ENCODE measurements at regions not wholly inside any gene's neighbourhood (a gene's known extent, or its start where the extent isn't known, plus 50 kb on each side); places are given as distances from the start of the nearest gene placed in this dataset.
"Not testable (repeated sequence)": the region's sequence is repeated elsewhere in the genome, so short reads cannot be mapped to it uniquely, and the experiment has no call there.

DNA sequence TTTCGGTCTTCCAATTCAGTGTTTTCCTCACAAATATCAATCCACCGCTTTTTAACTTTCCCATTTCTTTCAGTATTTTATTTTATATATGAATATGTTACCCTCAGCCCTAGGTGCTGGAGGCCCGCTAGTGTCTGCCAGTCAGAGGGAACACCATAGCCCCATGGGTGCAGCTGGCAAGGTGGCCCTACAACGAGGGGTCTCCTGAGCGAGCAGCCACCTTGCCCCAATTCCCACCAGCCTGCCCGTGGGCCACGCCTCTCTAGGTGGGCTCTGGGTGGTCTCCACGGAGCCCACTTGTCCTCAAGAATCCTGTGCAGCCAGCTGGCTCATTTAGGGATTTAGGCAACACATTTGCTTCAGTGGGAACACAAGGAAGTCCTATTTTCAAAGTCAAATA, 72.5 kb upstream of the RGPD5 start:
- H3K27ac ChIP-seq, result no peak overlapping the region
- no peak for TF ChIP-seq ZFX (IDR thresholded peaks at IDR 0.05; ENCODE audit: borderline replicate concordance)
- TF ChIP-seq, protein P1, sequence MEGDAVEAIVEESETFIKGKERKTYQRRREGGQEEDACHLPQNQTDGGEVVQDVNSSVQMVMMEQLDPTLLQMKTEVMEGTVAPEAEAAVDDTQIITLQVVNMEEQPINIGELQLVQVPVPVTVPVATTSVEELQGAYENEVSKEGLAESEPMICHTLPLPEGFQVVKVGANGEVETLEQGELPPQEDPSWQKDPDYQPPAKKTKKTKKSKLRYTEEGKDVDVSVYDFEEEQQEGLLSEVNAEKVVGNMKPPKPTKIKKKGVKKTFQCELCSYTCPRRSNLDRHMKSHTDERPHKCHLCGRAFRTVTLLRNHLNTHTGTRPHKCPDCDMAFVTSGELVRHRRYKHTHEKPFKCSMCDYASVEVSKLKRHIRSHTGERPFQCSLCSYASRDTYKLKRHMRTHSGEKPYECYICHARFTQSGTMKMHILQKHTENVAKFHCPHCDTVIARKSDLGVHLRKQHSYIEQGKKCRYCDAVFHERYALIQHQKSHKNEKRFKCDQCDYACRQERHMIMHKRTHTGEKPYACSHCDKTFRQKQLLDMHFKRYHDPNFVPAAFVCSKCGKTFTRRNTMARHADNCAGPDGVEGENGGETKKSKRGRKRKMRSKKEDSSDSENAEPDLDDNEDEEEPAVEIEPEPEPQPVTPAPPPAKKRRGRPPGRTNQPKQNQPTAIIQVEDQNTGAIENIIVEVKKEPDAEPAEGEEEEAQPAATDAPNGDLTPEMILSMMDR (IDR thresholded peaks at IDR 0.05), result no peak

DNA sequence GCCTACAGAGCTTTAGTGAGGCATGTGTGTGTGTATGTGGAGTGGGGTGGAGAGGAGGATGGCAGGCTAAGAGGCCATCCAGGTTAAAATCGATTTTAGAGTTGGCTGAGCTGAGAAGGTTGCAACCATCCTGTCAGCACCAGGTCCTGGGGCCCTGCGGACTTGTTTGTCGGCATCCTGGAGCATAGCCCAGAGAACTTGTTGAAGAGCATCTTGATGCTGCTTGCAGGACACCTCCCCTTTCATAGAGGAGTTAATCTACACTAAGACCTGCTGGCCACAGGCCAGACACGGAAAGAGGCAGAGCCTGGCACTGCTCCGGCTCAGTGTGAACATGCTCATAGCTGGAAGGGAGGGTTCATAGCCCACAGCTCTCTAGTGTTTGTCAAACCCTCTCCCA, 72.1 kb upstream of the RGPD5 start:
- H3K27ac ChIP-seq, result no peak overlapping the region

DNA sequence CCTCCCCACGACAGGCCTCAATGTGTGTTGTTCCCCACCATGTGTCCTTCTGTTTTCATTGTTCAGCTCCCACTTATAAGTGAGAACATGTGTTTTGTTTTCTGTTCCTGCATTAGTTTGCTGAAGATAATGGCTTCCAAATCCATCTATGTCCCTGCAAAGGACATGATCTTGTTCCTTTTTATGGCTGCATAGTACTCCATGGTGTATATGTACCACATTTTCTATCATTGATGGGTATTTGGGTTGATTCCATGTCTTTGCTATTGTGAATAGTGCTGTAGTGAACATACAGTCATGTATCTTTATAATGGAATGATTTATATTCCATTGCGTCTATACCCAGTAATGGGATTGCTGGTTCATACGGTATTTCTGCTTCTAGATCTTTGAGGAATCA, 71.5 kb upstream of the RGPD5 start:
- not testable (repeated sequence) for H3K27ac ChIP-seq

More for the DNA sequence above, 72.1 kb upstream of the RGPD5 start:
- no peak for TF ChIP-seq ZFX (IDR thresholded peaks at IDR 0.05; ENCODE audit: borderline replicate concordance)
- TF ChIP-seq, protein P1 (IDR thresholded peaks at IDR 0.05), result no peak

DNA sequence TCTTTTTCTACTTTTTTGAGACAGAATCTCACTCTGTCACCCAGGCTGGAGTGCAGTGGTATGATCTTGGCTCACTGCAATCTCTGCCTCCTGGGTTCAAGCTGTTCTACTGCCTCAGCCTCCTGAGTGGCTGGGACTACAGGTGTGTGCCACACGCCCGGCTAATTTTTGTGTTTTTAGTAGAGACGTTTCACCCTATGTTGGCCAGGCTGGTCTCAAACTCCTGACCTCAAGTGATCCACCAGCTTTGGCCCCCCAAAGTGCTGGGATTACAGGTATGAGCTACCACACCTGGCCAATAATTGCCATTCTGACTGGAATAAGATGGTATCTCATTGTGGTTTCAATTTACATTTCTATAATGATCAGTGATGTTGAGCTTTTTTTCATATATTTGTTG, 71.0 kb upstream of the RGPD5 start:
- not testable (repeated sequence) for H3K27ac ChIP-seq

DNA sequence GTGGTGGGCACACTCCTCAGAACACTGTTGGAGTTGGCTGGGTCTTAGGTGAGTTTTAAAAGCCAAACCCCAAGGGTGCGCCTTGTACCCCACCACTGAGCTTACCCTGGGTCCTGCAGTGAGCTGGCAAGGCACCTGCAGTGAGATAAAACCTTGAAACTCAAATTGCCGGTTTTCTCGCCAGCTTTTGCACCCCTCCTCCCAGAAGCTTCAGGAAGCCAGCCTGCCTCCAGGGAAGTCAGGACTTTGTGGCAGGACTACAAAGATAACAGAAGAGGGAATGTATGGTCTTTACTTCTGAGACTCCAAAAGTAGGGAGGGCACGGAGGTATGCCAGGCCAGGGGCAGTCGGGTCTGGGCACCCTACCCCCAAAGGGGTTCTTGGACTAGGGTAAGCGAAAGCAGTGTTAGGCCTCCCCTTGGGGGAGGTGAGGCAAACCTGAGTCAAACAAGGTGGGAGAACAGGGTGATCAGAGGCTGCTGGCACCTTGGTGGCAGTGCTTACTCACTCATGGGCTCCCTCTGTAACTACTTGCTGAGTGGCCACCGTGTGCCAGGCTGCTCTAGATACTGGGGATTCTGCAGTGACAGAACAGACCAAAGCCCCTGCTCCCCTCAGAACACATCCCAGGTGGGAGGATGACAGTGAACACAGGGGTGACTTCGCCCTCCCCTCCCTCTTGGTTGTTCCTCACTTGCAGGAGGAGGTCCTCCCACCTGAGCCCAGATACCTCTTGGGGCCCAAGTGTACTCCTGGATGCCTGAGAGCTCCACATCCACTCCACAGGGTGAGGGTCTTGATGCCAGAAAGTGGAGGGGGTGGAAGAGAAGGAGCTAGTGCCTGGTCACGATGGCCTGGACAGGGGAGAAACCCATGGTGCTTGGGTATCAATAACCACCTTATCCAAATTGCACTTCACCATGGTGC, 69.3 kb upstream of the RGPD5 start:
- H3K27ac ChIP-seq, result no peak overlapping the region
- TF ChIP-seq, protein P1 (IDR thresholded peaks at IDR 0.05), result no peak

DNA sequence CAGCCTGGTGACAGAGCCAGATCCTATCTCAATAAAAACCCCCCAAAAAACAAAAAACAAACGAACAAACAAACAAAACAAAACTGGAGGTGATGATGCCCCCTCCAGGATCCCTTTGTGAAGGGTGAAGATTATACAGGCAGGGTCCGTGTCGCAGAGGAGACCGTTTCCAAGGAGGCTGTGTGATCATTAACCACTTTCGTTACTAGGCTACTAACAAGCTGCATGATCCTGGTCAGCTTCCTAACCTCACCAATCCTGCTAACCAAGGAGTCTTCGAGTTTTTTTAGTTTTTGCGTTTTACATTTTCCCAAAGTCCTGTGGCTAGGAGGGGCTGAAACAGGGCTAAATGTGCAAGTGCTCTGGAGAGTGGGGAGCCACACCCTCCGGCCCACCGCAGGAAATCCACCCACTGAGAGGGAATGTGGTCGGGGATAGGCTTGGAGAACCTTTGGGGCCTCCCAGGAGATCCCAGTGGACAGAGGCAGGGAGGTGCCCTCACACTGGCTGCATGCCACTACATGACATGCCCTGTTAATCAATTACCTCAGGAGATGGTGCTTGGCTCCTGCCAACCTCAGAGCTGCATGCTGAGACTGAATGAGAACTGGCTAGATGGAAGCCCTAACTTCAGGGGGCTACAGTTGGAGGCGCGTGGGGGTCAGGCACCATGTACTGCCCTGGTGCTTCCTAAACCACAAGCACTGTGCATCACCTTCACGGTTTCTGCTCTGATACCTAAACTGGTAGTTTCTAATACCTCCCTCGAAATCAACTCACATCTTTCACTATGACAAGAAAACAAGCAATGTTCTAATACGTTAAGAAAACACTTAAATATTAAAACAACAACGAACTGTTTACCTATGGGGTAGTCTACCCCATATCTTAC, 67.5 kb upstream of the RGPD5 start:
- TF ChIP-seq ZFX (IDR thresholded peaks at IDR 0.05; ENCODE audit: borderline replicate concordance), result no peak
- TF ChIP-seq, protein P1 (IDR thresholded peaks at IDR 0.05), result no peak
- H3K27ac ChIP-seq, result no peak overlapping the region

DNA sequence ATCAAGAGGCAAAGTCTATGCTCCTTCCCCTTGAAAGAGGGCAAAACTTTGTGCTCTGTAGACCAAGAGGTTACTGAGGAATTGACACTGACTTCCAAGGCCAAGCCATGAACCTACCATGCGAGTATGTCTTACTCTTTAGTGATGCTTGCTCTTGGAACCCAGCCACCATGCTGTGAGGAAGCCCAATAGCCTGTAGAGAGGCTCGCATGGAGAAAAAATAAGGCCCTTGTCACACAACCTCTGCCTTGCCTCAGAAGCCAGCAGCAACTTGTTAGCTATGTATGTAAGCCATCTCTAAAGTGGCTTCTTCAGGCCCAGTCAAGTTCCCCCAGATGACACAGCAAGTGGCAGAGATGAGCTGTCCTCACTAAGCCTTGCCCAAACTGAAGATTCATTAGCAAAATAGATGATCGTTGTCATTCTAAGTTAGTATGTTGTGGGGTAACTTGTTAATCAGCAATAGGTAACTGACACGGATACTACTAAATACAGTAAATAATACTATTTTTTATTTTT, 66.1 kb upstream of the RGPD5 start:
- no peak for TF ChIP-seq ZFX (IDR thresholded peaks at IDR 0.05; ENCODE audit: borderline replicate concordance)
- TF ChIP-seq, protein P1 (IDR thresholded peaks at IDR 0.05), result no peak
- H3K27ac ChIP-seq, result no peak overlapping the region

DNA sequence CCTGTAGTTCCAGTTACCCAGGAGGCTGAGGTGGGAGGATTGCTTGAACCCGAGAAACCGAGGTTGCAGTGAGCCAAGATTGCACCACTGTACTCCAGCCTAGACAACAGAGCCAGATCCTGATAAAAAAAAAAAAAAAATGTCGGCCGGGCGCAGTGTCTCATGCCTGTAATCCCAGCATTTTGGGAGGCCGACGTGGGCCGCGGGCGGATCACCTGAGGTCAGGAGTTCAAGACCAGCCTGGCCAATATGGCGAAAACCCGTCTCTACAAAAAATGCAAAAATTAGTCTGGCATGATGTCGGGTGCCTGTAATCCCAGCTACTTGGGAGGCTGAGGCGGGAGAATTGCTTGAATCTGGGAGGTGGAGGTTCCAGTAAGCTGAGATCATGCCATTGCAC, 60.4 kb upstream of the RGPD5 start:
- H3K27ac ChIP-seq, result not testable (repeated sequence)

Data from 22Rv1 (cell line).